Activated naive CD4-positive, alpha-beta T cell treated with Interleukin-2 at 50 U/mL for 16 hours (primary cell): ENCODE measurements at regions not wholly inside any gene's neighbourhood (a gene's known extent, or its start where the extent isn't known, plus 50 kb on each side); places are given as distances from the start of the nearest gene placed in this dataset.

Experiments used
- DNase-seq: peaks from one replicate; pipeline ENCODE4 v3.0.0-alpha.2; 2020

DNA sequence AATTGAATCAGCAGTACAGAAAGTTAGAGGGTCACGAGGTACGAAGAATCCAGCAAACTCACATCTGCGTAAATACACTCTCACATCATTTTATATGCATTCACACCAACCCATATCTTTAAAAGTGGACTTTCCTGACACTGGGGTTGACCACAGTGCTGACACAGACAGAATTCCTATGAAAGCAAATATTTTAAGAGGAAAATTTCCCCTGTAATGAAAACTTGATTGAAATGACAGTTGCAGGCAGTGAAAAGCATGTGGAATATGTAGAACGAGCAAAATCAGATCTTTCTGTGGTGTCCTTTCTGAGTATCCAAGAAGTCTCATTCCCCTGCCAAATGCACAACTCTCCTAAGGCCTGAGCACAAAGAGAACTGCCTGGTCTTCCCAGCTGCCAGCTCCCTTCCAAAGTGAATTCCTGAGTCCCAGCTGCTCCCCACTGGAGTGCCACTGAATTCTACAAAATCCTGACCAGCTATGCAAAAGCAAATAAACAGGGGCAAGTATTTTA lies 50.5 kb upstream of the FAM9C start:
- DNase-seq = no peak

- no peak for DNase-seq
These were observed 50.0 kb upstream of the FAM9C start for GRCh38 chrX:13094374-13094773.
